ENCODE measurements at regions not wholly inside any gene's neighbourhood (a gene's known extent, or its start where the extent isn't known, plus 50 kb on each side); places are given as distances from the start of the nearest gene placed in this dataset.

- no peak for TF ChIP-seq ATF2 (CRISPR knock-in tag; IDR thresholded peaks at IDR 0.05; ENCODE audit: borderline replicate concordance, low read depth)
- no peak for TF ChIP-seq PRRX2 (CRISPR knock-in tag; IDR thresholded peaks at IDR 0.05)
- no peak for TF ChIP-seq ZNF423 (CRISPR knock-in tag; IDR thresholded peaks at IDR 0.05)
- no peak for TF ChIP-seq ETV6 (CRISPR knock-in tag; IDR thresholded peaks at IDR 0.05)
- TF ChIP-seq NR2C2 (CRISPR knock-in tag; IDR thresholded peaks at IDR 0.05), result no peak
- TF ChIP-seq ZNF396 (CRISPR knock-in tag; IDR thresholded peaks at IDR 0.05; ENCODE audit: borderline replicate concordance), result no peak
- no peak for TF ChIP-seq ELF4 (CRISPR knock-in tag; IDR thresholded peaks at IDR 0.05; ENCODE audit: low read depth)
- no peak for TF ChIP-seq CREM (CRISPR knock-in tag; IDR thresholded peaks at IDR 0.05)
- no peak for TF ChIP-seq ZNF281 (CRISPR knock-in tag; IDR thresholded peaks at IDR 0.05)
These were observed 334.0 kb downstream of the SLITRK5 start (continued) for GRCh38 chr13:88005188-88005587.

GRCh38 chr13:88014527-88014926 lies 343.4 kb downstream of the SLITRK5 start:
- CTCF ChIA-PET, result no interaction called here
- no peak for TF ChIP-seq STAT6 (CRISPR knock-in tag; conservative IDR thresholded peaks at IDR 0.05; ENCODE audit: low read depth)
- TF ChIP-seq ZNF317 (CRISPR knock-in tag; IDR thresholded peaks at IDR 0.05; ENCODE audit: borderline replicate concordance, low read depth), result no peak
- Mint-ChIP-seq H3K9me3 (peaks cover 33% of the 10 kb centered on the region), H3K4me3 (no peak overlapping the region), H3K4me1 (no peaks in the 10 kb centered on the region), H3K27me3 (ENCODE audit: low read depth) (no peaks in the 10 kb centered on the region), H3K27ac (no peak overlapping the region), H3K36me3 (peaks cover 8% of the 10 kb centered on the region)
- no peak for ATAC-seq
- DNase-seq (ENCODE audit: low spot score), result no peak
- POLR2A ChIA-PET, result no interaction called here

- DNase-seq (ENCODE audit: low spot score) (no peak), ATAC-seq (no peak)
- POLR2A ChIA-PET, result no interaction called here
- H3K27me3 Mint-ChIP-seq (ENCODE audit: low read depth), result no peaks in the 10 kb centered on the region
- H3K36me3 Mint-ChIP-seq, result peaks cover 8% of the 10 kb centered on the region; the same call in 1 of the 2 replicates
- H3K9me3 Mint-ChIP-seq, result peaks cover 25% of the 10 kb centered on the region
- TF ChIP-seq PREB (CRISPR knock-in tag; IDR thresholded peaks at IDR 0.05; ENCODE audit: borderline replicate concordance) (no peak), ZNF317 (CRISPR knock-in tag; IDR thresholded peaks at IDR 0.05; ENCODE audit: borderline replicate concordance, low read depth) (no peak), E2F4 (CRISPR knock-in tag; IDR thresholded peaks at IDR 0.05; ENCODE audit: borderline replicate concordance, low read depth) (no peak), ATF1 (CRISPR knock-in tag; IDR thresholded peaks at IDR 0.05) (no peak), ERG (CRISPR knock-in tag; IDR thresholded peaks at IDR 0.05) (no peak), USF1 (CRISPR knock-in tag; IDR thresholded peaks at IDR 0.05) (no peak), ETV6 (CRISPR knock-in tag; IDR thresholded peaks at IDR 0.05) (no peak), ZNF281 (CRISPR knock-in tag; IDR thresholded peaks at IDR 0.05) (no peak), MXD4 (CRISPR knock-in tag; IDR thresholded peaks at IDR 0.05; ENCODE audit: borderline replicate concordance) (no peak)
- H3K4me1 Mint-ChIP-seq, result peaks cover 4% of the 10 kb centered on the region
- no peak overlapping the region for H3K27ac Mint-ChIP-seq
- CTCF ChIA-PET, result no interaction called here
- no peak overlapping the region for H3K4me3 Mint-ChIP-seq
These were observed 351.4 kb downstream of the SLITRK5 start for GRCh38 chr13:88022431-88023208.
